Uterus (tissue), 3 donors: ENCODE measurements at regions not wholly inside any gene's neighbourhood (a gene's known extent, or its start where the extent isn't known, plus 50 kb on each side); places are given as distances from the start of the nearest gene placed in this dataset.

Experiments
- DNase-seq, 2 donors: peaks; one replicate each; pipeline ENCODE4 v3.0.0-alpha.2; 2019 to 2020
- H3K27ac ChIP-seq, 2 donors: fragments of 200-600 bp; sonication (generic); 1 replicate in 1 of 2; 2 replicates in 1 of 2; pipeline ENCODE4 v1.5.1; 2016 to 2018
- H3K27me3 ChIP-seq, 2 donors: fragments of 200-600 bp; sonication (generic); one replicate each; pipeline ENCODE4 v1.5.1; 2018 to 2019; ENCODE audit warnings: control low read depth in 1 of 2
- H3K36me3 ChIP-seq, 2 donors: fragments of 200-600 bp; sonication (generic); one replicate each; pipeline ENCODE4 v1.5.1; 2019; ENCODE audit warnings: control low read depth in 1 of 2
- H3K4me1 ChIP-seq, 2 donors: fragments of 200-600 bp; sonication (generic); one replicate each; pipeline ENCODE4 v1.5.1; 2018 to 2019; ENCODE audit warnings: control low read depth in 1 of 2
- H3K4me3 ChIP-seq, 2 donors: fragments of 200-600 bp; sonication (generic); 1 replicate in 1 of 2; 2 replicates in 1 of 2; pipeline ENCODE4 v1.5.1; 2018 to 2019; ENCODE audit warnings: mild to moderate bottlenecking in 1 of 2
- H3K9me3 ChIP-seq, 2 donors: fragments of 200-600 bp; sonication (generic); one replicate each; pipeline ENCODE4 v1.5.1; 2019; ENCODE audit warnings: control low read depth in 1 of 2
- POLR2A ChIP-seq, 2 donors: fragments of 450-650 bp; IDR thresholded peaks; one replicate each; pipeline ENCODE4 v1.6.1; 2016; ENCODE audit warnings: antibody characterized with exemption in 2 of 2, mild to moderate bottlenecking in 1 of 2, moderate library complexity in 1 of 2
- intact Hi-C: fragments of 100-400 bp; cut with DNase I; formaldehyde crosslinking; loops from one replicate; pipeline ENCODE4 v1.15.1; 2023; ENCODE audit warnings: low total_unique reads
- TF ChIP-seq, protein P1 (sequence below), 4 experiments: fragments of 200-600 bp in 2 of 4; fragments of 450-650 bp in 2 of 4; sonication (generic) in 2 of 4; IDR thresholded peaks; one replicate each; pipeline ENCODE4 v1.5.1; 2016 to 2019; ENCODE audit warnings: antibody characterized with exemption in 4 of 4, mild to moderate bottlenecking in 2 of 4, moderate library complexity in 1 of 4
- donor health status: DM: yes; HTN: yes; CAD: no.

DNA sequence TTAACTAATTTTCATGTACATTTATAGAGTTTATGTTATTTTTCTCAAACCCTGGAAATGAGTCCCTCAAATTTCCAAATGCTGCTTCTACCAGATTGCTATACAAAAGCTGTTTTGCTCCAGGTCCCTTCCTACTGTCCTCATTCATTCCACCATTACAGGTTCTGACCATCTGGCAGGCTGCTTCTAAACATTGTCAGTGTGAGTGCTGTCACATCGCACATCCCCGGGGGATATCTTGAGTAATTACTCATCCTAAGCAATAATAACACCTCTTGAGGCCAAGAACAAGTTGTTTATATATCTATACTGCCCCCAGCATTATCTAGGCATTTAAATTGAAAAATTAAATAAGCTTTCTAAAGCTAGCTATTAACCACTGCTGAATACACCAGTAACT, 1675.3 kb upstream of the CDH6 start:
- DNase-seq = no peak
- Histone ChIP-seq H3K36me3 (no peaks in the 10 kb centered on the region), H3K27ac (no peak overlapping the region), H3K4me1 (no peaks in the 10 kb centered on the region), H3K27me3 (no peaks in the 10 kb centered on the region), H3K9me3 (no peaks in the 10 kb centered on the region), H3K4me3 (no peak overlapping the region)
- intact Hi-C loops = no loop called here
- TF ChIP-seq, protein P1, sequence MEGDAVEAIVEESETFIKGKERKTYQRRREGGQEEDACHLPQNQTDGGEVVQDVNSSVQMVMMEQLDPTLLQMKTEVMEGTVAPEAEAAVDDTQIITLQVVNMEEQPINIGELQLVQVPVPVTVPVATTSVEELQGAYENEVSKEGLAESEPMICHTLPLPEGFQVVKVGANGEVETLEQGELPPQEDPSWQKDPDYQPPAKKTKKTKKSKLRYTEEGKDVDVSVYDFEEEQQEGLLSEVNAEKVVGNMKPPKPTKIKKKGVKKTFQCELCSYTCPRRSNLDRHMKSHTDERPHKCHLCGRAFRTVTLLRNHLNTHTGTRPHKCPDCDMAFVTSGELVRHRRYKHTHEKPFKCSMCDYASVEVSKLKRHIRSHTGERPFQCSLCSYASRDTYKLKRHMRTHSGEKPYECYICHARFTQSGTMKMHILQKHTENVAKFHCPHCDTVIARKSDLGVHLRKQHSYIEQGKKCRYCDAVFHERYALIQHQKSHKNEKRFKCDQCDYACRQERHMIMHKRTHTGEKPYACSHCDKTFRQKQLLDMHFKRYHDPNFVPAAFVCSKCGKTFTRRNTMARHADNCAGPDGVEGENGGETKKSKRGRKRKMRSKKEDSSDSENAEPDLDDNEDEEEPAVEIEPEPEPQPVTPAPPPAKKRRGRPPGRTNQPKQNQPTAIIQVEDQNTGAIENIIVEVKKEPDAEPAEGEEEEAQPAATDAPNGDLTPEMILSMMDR (IDR thresholded peaks at IDR 0.05) = no peak
- no peak for TF ChIP-seq POLR2A (IDR thresholded peaks at IDR 0.05)

DNA sequence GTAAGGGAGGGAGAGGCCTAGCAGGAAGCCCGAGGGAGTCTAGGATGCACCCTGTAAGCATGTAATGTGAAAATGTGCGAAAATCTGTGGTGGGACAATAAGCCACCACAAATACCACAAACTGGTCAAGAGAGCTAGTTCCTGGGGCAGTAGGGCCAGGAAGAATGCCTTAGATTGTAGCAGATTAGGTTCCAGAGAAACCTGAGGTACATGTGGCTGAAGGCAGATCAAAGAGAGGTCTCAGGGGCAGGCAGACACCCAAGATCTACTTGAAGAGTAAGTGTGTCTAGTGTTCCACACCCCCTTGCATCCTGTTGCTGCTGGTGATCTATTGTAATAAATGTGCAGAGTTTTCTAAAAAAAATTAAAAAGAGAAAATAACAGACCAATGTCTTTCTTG, 1677.3 kb upstream of the CDH6 start:
- H3K4me3 ChIP-seq = no peak overlapping the region
- no peak overlapping the region for H3K27ac ChIP-seq
- intact Hi-C loops = no loop called here
- H3K36me3 ChIP-seq = no peaks in the 10 kb centered on the region
- TF ChIP-seq, protein P1 (IDR thresholded peaks at IDR 0.05) = no peak
- TF ChIP-seq POLR2A (IDR thresholded peaks at IDR 0.05) = no peak
- no peaks in the 10 kb centered on the region for H3K9me3 ChIP-seq
- H3K27me3 ChIP-seq = no peaks in the 10 kb centered on the region
- no peaks in the 10 kb centered on the region for H3K4me1 ChIP-seq
- no peak for DNase-seq

DNA sequence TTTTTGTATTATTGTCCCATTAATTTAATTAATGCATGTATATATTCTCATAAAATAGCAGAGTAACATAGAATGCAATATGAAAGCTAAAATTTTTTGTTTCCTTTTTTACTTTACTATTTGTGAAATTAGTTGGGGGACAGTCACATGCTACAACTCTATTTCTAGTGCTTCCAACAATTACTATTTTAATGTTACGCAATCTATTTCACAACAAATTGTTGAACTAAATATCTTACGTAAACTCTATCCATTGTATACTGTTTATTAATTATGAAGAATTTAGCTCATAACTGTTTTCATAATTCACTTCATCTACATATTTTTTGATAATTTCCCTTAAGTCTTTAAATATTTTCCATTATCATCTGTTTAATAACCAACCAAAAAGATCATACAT, 1685.4 kb upstream of the CDH6 start:
- DNase-seq = no peak
- Histone ChIP-seq H3K4me3 (no peak overlapping the region), H3K36me3 (no peaks in the 10 kb centered on the region), H3K4me1 (no peaks in the 10 kb centered on the region), H3K9me3 (no peaks in the 10 kb centered on the region), H3K27me3 (no peaks in the 10 kb centered on the region), H3K27ac (no peak overlapping the region)
- TF ChIP-seq POLR2A (IDR thresholded peaks at IDR 0.05) = no peak
- TF ChIP-seq, protein P1 (IDR thresholded peaks at IDR 0.05) = no peak
- intact Hi-C loops = no loop called here

DNA sequence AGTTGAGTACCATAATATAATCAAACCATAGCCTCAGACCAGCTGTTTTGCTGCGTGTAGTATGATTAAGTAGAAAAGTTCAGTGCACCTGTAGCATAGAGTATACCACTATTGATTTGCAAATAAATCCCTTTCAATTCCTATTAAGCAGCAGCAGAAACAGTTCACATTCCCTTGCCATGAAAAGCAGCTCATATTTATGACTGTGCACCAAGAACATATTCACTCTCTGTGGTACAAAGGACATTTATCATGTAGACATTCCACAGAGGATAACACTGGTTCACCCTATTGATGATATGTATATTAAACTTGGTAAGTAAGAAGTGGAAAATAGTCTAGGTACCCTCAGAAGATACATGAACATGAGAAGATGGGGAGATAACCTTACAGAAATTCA, 1689.1 kb upstream of the CDH6 start:
- intact Hi-C loops = no loop called here

DNA sequence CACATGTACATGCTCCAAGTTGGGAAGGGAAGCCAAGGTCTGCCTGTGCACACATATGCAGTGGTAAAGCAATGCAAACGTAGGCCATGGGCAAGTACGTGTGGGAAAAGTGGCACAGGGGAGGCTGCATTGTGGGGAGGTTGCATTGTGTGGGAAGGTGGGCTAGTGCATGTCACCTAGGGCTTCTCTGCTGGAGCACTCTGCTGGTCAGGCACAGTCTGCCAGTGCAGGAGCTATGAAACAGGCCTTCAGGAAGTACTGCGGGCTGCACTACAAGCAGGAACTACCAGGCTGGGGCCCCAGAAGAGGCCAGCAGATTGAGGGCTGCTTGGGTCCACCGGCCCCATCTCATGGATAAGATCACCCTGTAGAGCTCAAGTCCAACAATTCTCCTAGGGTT, 1694.6 kb upstream of the CDH6 start:
- Histone ChIP-seq H3K27me3 (no peaks in the 10 kb centered on the region), H3K36me3 (no peaks in the 10 kb centered on the region), H3K4me3 (no peak overlapping the region), H3K27ac (no peak overlapping the region), H3K9me3 (no peaks in the 10 kb centered on the region), H3K4me1 (no peaks in the 10 kb centered on the region)
- no peak for DNase-seq
- intact Hi-C loops = no loop called here
- TF ChIP-seq, protein P1 (IDR thresholded peaks at IDR 0.05) = no peak
- no peak for TF ChIP-seq POLR2A (IDR thresholded peaks at IDR 0.05)

More for the DNA sequence above, 1689.1 kb upstream of the CDH6 start:
- Histone ChIP-seq H3K9me3 (no peaks in the 10 kb centered on the region), H3K4me3 (no peak overlapping the region), H3K36me3 (no peaks in the 10 kb centered on the region), H3K27me3 (no peaks in the 10 kb centered on the region), H3K27ac (no peak overlapping the region), H3K4me1 (no peaks in the 10 kb centered on the region)
- TF ChIP-seq, protein P1 (IDR thresholded peaks at IDR 0.05) = no peak
- TF ChIP-seq POLR2A (IDR thresholded peaks at IDR 0.05) = no peak
- no peak for DNase-seq
